M059J (cell line): ENCODE measurements at regions not wholly inside any gene's neighbourhood (a gene's known extent, or its start where the extent isn't known, plus 50 kb on each side); places are given as distances from the start of the nearest gene placed in this dataset.
A peak's percentile ranks its signal among the peaks of the same experiment; 100 is the strongest.
"Not testable (repeated sequence)": the region's sequence is repeated elsewhere in the genome, so short reads cannot be mapped to it uniquely, and the experiment has no call there.

Experiments
- DNase-seq: peaks from one replicate; pipeline ENCODE4 v3.0.0-alpha.2; 2012; ENCODE audit warnings: low read depth

DNA sequence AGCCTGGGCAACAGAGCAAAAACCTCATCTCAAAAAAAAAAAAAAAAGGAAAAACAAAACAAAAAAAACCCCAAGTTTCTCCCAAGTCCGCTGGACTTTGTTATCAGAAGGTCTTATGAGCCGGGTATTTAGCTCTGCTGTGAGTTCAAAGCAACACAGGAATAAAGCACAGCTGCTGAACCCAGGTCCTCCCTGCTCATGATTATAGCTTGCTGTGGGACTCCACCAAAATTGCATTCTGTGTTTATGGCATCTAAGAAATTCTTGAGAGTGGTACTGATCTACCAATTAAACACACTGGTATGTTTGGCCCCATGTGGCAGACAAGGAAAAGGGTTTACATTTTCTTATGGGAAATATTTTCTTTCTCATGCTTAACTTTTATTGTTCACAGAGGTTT, 93.6 kb upstream of the NEDD9 start:
- no peak for DNase-seq

DNA sequence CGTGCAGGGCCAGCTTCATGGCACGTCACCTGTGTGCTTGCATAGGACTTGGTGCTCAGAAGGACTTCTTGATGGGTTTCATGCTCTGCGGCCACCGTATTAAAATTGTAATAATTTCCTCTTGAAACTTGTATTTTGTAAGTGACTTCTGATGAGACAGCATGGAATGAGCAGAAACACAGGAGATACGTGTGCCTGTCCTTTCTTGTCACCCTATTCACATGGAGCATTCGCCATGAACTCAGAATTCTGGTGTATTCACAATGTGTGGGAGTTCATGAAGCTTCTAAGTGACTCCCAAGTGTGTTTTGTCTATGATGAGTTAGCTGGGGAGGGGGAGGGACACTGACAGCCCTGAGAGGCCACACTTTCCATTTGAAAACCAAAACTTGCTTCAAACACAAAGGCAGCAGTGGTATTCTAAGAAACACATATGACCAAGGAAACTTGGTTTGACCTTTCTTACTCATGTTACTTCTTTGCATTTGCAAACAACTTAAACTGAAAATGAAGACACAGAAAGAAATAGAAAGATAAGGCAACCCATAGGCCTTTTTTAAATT, 92.1 kb upstream of the NEDD9 start:
- no peak for DNase-seq

DNA sequence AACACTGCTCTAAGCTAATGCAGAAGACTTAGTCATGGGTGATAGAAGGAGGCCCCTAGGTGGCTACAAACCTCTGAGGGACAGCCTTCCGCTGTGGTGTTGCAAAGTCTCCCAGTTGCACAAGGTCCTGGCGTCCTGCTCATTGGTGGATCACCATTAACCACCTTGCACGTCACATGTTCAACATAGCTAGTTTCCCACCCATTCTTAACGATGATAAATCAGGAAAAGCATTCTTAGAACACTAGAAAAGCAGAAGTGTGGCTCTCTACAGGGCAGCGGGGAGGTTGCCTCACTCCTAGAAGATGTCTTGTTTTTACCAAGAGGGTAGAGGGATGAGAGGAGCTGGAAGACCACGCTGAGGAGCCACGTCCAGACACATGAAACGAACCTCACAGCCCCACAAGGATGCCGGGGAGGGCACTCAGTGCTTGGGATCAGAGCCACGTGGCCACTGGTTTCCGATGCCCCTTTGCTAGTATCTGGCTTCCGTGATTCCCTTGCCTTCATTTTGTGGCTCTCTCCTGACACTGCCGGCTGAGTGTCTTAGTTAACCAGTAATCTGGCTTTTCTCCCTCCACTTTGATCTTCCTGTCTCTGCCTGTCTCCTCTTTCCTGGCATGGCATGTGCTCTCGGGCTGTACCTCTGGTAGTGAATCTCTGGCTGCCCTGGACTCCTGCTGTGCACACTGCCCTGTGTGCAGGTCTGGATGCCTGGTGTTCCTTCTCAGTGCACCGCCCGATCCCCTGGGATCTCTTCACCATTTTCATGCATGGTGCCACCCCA, 91.4 kb upstream of the NEDD9 start:
- DNase-seq, result no peak

DNA sequence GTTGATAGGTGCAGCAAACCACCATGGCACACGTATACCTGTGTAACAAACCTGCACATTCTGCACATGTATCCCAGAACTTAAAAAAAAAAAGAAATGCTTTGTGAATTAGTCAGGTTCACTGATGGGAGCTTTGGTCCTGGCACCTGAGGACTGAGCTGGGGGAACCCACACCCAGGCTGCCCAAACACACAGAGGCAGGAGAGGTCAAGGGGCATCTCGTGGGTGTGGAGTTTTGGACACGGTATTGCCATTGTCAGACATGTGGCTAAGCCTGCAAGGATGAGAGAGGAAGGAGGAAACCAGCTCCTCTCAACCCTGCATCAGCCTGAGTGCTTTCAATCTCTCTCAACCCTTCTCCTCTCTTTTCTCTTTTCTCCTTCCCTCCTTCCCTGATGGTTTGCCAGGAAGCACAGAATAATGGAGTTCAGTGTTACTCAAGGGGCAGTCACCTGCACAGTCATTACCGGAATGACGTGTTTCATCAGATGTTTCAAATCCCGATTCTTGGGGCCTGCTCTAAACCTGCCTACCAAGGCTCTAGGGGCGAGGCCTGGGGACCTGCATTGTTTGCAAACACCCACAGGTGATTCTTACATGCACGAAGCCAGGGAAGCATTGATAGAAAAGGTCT, 89.9 kb upstream of the NEDD9 start:
- DNase-seq, result peak; percentile 38

DNA sequence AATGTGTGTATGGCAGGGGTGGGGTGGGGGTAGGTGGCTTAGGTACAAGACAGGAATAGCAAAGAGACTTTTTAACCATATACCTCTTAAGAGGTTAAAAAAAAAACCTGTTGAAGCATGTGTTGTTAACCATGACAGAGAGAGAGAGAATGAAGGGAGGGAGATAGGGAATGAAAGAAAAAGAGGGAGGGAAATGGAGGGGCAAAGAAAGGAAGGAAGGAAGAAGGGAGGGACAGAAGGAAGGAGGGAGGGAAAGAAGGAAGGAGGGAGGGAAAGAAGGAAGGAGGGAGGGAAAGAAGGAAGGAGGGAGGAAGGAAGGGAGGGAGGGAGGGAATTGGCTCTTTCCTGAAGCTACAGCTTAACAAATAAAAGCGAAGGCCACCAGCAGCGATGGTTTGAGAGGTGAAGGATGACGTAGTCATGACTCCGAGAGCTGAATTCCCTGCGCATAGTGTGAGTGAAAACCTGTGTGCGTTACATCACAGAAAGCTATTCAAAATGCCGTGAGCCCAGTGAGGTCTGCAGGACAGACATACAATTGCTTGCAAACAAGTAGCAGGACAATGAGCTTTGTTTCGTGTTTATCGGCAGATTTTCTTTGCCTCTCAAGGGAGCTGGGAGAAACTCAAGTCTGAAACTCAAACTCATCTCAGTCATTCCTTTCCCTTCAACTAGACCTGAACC, 88.6 kb upstream of the NEDD9 start:
- no peak for DNase-seq

DNA sequence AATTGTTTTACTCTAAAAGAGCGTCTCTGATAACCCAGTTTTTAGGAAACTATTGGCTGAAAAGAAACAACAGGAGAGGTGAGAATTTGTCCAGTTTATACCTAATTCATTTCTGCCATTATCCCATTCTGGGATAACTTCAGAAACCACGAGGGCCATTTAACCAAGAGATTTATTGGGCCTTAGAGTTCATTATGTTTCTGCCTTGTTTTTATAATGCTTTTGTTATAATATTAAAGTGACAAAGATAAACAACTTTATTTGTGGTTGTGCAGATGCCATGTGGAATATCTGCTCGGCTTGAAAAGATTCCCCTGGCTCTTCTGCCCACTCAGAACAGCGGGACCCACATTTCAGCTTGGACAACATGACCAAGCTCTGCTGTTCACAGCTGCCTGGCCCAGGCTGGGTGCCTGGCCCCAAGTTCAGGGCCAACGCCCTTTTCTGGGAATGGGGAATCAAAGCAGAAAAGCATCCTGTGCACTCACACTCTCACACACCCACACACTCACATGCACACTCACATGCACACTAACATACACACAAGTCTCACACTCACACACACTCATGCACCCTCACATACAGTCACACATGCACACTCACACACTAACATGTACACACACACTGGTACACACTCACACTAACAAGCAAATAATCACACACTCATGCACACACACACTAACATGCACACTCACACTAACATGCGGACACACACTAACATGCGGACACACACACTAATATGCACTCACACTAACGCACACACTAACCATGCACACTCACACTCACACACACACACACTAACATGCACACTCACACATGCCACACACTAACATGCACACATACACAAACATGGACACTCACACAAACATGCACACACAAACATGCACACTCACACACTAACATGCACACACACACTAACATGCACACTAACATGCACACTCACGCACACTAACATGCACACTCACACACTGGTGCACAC, 86.7 kb upstream of the NEDD9 start:
- peak; percentile 53 for DNase-seq

DNA sequence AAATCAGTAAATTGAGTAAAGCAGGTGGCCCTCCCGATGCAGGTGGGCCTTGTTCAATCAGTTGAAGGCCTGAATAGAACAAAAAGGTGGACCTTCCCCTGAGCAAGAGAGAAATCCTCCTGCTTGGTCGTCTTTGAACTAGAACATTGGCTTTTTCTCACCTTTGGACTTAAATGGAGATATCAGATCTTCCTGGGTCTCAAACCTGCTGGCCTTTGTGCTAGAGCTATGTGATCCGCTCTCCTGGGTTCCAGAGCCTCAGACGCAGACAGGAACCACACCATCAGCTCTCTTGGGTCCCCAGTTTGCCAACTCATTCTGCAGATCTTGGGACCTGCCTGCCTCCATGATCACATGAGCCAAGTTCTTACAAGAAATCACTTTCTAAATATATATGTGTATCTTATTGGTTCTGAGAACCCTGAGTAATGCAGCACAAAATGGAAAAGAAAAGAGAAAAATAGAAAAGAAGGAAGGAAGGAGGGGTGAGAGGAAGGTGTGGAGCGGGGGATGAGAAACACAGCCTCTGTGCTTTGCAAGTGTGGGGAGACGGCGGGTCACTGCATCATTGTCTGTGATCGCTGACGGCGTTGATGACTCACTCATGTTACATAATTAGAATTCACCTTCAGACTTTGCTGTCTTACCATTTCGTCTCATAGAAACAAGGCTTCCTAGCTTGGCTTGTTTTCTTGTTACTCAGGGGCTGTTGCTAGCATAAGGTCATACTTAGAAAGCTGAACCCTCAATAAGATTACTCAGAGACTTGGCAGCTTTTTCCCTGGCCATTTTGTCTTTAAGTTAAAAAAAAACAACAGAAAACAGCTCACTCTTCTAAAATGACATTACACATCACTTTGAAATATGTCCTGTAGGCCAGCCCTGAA, 85.7 kb upstream of the NEDD9 start:
- DNase-seq, result peak; percentile 100

- peak; percentile 91 for DNase-seq
Measured at GRCh38 chr6:11315743-11316437, 83.4 kb upstream of the NEDD9 start.

- no peak for DNase-seq
Measured at GRCh38 chr6:11313207-11313606, 80.7 kb upstream of the NEDD9 start.

DNA sequence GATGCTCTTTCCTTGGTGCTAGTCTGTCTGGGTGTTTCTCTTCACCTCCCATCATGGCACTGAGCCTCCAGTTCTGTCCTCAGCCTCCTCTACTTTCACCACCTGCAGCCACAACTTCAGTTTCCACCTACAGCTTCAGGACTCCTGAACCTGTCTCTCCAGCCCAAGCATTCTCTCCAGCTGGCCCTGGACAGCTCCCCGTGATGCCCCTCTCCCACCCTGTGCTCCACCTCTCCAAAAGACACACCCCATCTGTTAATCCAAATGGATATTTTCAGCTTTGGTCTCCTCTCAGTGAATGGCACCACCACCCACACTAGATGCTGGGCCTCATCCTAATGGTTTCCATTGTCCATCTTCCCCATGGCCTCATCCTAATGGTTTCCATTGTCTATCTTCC, 79.5 kb upstream of the NEDD9 start:
- no peak for DNase-seq

DNA sequence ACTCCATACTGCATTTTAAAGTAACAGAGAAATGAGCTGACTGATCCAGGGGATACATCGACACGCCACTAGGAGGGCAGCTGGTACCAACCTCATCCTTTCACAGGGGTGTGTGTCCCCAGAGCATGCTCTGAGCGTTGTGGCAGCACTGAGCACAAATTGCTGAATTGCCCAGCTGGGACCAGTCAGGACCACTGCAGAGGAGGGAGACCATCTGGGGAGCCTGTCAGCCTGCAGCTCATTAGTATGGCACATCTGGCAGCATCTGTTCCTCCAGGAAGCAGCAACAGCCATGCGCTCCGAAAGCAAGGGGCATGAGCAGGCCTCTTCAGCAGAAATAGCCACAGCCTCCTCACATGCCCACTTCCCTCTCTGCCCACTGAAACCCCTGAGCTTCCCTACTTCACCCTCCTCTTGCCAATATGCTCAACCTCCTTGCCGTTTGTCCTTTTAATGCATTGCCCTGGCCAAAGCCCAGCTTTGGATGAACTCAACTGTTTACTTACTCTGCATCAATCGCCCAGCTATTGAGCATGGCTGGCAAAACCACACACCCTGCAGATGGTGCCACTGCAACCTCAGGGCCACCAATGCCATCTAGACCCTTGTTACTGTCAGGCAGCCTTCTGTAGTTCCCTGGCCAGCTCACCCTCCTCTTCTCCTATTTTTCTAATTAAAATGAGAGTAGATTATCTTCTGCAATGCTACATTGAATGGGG, 77.6 kb upstream of the NEDD9 start:
- no peak for DNase-seq

GRCh38 chr6:11307226-11307625, 74.8 kb upstream of the NEDD9 start:
- peak; percentile 74 for DNase-seq

DNA sequence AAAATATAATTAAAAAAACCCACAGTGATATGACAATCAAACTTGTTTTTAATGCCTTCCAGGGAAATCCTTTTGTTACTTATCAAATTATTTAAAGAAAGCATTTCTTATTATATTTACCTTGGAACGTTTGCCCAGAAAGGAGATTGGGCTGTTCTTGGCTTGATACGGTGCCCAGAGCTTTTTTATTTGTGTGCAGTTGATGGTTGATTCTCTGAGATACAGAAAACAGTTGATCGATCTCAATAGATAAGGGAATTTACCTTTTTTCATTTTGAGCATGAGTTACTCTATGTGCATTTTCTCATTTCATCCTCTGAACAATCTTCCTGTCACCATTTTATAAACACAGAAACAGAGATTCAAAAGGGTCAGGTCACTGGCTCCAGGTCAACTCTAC, 72.5 kb upstream of the NEDD9 start:
- DNase-seq, result no peak

- peak; percentile 30 for DNase-seq
Measured at GRCh38 chr6:11299876-11300428, 67.5 kb upstream of the NEDD9 start.

DNA sequence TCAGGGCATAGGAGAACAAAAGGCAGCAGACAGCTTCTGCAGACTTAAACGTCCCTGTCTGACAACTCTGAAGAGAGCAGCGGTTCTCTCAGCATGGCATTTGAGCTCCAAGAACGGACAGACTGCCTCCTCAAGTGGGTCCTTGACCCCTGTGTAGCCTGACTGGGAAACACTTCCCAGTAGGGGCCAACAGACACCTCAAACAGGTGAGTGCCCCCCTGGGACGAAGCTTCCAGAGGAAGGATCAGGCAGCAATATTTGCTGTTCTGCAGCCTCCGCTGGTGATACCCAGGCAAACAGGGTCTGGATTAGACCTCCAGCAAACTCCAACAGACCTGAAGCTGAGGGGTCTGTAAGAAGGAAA, 66.9 kb upstream of the NEDD9 start:
- DNase-seq, result not testable (repeated sequence)

DNA sequence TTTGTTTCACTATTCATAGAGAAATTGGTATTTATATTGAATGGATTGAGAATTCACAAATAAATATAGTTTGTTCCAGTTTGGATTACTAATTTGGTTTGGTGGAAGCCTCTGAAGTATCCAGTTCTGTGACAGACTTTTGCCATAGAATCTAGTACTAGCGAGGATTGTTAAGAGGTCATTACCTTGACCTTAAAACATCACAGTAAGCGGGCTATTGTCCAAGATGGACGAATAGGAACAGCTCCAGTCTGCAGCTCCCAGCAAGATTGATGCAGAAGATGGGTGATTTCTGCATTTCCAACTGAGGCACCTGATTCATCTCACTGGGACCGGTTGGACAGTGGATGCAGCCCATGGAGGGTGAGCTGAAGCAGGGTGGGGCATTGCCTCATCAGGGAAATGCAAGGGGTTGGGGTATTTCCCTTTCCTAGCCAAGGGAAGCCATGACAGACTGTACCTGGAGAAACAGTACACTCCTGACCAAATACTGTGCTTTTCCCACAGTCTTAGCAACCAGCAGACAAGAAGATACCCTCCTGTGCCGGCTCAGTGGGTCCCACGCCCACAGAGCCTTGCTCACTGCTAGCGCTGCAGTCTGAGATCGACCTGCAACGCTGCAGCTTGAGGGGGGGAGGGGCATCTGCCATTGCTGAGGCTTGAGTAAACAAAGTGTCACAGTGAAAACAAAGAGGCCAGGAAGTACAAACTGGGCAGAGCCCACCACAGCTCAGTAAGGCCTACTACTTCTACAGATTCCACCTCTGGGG, 66.4 kb upstream of the NEDD9 start:
- DNase-seq, result no peak

- DNase-seq, result no peak
Measured at GRCh38 chr6:11297376-11297729, 64.9 kb upstream of the NEDD9 start.
